Dedifferentiated amniotic fluid mesenchymal stem cell (primary cell): ENCODE measurements at regions not wholly inside any gene's neighbourhood (a gene's known extent, or its start where the extent isn't known, plus 50 kb on each side); places are given as distances from the start of the nearest gene placed in this dataset.
"Not testable (repeated sequence)": the region's sequence is repeated elsewhere in the genome, so short reads cannot be mapped to it uniquely, and the experiment has no call there.

Experiments
- DNase-seq: peaks from one replicate; pipeline ENCODE4 v3.0.0-alpha.2; 2016; ENCODE audit errors: extremely low spot score

GRCh38 chr9:39566782-39567181, 211.3 kb downstream of the SPATA31A1 start:
- DNase-seq: not testable (repeated sequence)

- DNase-seq: not testable (repeated sequence)
These were observed 211.9 kb downstream of the SPATA31A1 start for GRCh38 chr9:39567396-39567795.

GRCh38 chr9:39568900-39569299, 213.4 kb downstream of the SPATA31A1 start:
- not testable (repeated sequence) for DNase-seq

GRCh38 chr9:39573024-39574022, 217.9 kb downstream of the SPATA31A1 start:
- not testable (repeated sequence) for DNase-seq

GRCh38 chr9:39579000-39579399, 223.5 kb downstream of the SPATA31A1 start:
- not testable (repeated sequence) for DNase-seq

- not testable (repeated sequence) for DNase-seq
These were observed 225.8 kb downstream of the SPATA31A1 start for GRCh38 chr9:39581296-39581695.

GRCh38 chr9:39582677-39583412, 227.4 kb downstream of the SPATA31A1 start:
- not testable (repeated sequence) for DNase-seq

GRCh38 chr9:39583413-39583747, 227.9 kb downstream of the SPATA31A1 start:
- not testable (repeated sequence) for DNase-seq

- not testable (repeated sequence) for DNase-seq
These were observed 229.8 kb downstream of the SPATA31A1 start for GRCh38 chr9:39585233-39585632.

GRCh38 chr9:39587844-39588499, 232.5 kb downstream of the SPATA31A1 start:
- DNase-seq: no peak

GRCh38 chr9:39588500-39589137, 233.2 kb downstream of the SPATA31A1 start:
- no peak for DNase-seq

GRCh38 chr9:39604089-39604488, 248.6 kb downstream of the SPATA31A1 start:
- DNase-seq: not testable (repeated sequence)

GRCh38 chr9:39611449-39612231, 256.2 kb downstream of the SPATA31A1 start:
- DNase-seq: not testable (repeated sequence)

GRCh38 chr9:39616480-39616879, 261.0 kb downstream of the SPATA31A1 start:
- not testable (repeated sequence) for DNase-seq

- not testable (repeated sequence) for DNase-seq
These were observed 268.6 kb downstream of the SPATA31A1 start for GRCh38 chr9:39624048-39624447.

GRCh38 chr9:39632071-39632470, 276.6 kb downstream of the SPATA31A1 start:
- not testable (repeated sequence) for DNase-seq

GRCh38 chr9:39649029-39649428, 293.6 kb downstream of the SPATA31A1 start:
- not testable (repeated sequence) for DNase-seq

- DNase-seq: not testable (repeated sequence)
These were observed 301.6 kb downstream of the SPATA31A1 start for GRCh38 chr9:39656960-39657603.

- not testable (repeated sequence) for DNase-seq
These were observed 307.6 kb downstream of the SPATA31A1 start for GRCh38 chr9:39663020-39663419.

- DNase-seq: not testable (repeated sequence)
These were observed 308.2 kb downstream of the SPATA31A1 start for GRCh38 chr9:39663713-39664112.
